ENCODE measurements at regions not wholly inside any gene's neighbourhood (a gene's known extent, or its start where the extent isn't known, plus 50 kb on each side); places are given as distances from the start of the nearest gene placed in this dataset.

DNA sequence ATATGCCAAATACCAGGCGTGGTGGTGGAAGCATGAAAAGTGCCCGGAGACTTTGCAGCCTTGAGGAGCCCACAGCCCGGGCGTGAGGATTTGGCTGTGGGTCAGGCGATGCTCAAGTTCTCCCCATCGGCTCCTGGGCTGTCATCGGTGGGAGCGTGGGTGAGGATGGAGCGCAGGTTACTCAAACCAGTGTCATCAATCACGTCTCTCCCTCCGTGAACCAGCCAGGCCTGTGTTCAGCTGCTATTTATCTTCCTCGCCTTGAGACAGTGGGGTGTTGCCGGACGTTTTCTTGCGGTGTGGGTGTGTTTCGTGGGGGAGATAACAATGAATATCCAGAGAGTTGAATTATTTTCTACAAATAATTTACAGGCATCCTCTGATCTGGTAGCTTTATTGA is 317.6 kb downstream of the EIPR1 start:
- DNase-seq: no peak

DNA sequence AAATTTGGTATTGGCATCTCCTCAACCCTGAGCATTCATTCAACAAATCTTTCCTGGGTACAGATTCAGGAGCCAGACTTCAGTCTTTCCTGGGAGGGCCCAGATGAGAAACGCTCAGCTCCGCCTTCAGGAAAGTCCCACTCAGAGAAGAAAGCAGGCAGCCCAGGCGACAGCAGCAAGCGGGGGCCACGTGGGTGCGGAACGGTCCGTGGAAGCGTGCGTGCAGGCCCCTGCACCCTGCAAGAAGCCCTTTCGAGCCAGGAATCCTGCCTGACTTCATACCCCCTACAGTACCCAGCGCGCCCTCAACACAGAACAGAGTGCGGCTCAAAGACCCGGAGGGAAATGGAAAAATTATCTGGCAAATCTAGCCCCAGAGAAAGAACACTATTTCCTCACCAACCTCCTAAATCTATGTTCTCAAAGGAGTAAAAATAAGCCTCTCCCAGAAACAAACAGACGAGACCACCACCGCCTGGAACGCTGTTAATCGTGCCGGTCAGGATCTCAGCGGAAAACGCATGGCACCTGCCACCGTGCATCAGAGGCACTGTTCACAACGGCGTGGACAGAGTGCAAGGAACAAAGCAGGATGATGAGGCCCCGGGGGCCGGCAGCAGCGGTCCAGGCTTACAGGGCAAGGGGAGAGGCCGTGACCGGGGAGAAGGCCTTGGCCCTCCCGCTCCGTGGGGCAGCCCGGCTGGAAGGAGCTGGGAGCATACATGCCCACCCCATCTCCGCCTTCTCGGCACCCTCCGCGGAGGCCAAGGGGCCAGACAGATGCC is 318.3 kb downstream of the EIPR1 start:
- no peak for DNase-seq

DNA sequence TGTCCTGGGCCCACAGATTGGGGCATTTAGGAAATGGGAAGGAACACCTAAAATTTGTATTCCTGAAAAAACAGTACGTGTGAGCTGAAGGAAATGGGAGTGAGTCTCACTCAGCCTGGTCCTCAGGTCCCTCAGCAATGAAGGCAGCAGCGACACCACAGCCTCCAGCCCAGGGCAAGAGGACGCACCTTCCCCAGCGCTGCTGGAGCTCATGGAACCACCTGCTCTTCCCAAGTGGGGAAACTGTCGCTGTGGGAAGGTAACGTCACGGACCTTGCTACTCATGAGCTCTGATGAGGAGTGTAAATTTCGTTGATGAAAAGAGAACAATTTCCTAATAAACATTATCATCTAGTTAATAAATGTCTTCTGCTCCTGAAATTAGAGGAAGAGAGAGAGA is 323.6 kb downstream of the EIPR1 start:
- no peak for DNase-seq

DNA sequence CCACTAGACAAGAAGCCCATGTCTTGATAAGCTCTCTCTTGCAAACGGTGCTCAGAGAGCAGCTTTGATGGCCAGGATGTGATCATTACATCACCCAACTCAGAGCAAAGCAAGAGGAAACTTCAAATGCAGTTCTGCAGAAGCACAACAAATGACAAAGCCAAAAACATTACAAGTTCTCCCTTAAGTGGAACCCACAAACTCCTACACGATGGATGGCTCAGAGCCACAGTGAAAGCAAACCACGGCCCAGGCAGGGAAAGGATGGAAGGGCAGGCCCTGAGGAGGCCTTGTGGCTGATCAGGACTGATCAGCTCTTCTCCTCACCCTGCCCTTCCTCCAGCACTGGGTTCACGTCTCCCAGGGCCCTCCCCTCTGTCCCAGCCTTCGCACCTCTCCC is 326.4 kb downstream of the EIPR1 start:
- no peak for DNase-seq

DNA sequence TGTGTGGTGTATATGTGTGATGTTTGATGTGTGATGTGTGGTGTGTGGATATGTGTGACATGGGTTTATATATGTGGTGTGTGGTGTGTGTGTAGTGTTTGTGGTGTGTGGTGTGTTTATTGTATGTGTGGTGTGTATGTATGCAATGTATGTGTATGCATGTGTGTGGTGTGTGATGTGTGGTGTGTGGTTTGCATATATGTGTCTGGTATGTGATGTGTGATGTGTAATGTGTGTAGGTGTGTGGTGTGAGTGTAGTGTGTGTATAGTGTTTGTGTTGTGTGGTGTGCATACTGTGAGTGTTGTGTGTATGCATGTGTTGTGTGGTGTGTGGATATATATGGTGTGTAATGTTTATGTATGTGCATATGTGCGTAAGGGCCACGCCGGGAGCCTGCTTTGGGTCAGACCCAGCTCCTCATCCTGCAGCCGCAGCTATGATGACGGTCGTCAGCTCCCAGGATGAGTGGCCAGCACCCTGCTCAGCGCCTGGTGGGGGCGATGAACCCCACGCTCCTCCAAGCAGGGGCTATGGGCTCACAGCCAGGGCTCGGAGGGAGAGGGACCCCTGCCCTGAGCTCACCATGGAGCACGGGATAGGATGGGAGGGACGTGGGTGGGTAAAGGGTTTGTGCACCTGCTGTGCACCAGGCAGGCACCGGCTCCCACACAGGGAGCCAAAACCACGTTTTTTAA is 331.3 kb downstream of the EIPR1 start:
- no peak for DNase-seq

DNA sequence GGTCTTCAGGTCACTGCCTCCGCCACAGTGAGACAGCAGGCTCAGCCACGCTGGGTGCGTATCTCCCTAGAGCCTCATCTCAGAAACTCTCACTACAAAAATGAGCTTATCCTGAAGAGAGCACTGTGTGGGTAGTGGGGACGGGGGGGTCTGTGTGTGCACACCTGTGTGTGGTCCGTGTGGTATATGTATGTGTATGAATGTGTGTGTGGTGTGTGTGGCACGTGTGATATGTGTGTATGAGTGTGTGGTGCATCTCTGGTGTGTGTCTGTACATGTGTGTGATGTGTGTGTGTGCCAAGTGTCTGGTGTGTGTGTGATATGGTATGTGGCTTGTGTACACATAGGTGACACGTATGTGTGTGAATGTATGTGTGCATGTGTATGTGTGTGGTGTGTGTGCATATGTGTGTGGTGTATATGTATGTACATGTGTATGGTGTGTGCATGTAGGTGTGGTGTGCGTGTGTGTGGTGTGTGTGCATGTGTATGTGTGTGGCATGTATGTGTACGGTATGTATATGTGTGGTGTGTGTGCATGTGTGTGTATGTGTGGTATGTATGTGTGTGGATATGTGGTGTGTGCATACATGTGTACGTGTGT is 332.2 kb downstream of the EIPR1 start:
- no peak for DNase-seq

DNA sequence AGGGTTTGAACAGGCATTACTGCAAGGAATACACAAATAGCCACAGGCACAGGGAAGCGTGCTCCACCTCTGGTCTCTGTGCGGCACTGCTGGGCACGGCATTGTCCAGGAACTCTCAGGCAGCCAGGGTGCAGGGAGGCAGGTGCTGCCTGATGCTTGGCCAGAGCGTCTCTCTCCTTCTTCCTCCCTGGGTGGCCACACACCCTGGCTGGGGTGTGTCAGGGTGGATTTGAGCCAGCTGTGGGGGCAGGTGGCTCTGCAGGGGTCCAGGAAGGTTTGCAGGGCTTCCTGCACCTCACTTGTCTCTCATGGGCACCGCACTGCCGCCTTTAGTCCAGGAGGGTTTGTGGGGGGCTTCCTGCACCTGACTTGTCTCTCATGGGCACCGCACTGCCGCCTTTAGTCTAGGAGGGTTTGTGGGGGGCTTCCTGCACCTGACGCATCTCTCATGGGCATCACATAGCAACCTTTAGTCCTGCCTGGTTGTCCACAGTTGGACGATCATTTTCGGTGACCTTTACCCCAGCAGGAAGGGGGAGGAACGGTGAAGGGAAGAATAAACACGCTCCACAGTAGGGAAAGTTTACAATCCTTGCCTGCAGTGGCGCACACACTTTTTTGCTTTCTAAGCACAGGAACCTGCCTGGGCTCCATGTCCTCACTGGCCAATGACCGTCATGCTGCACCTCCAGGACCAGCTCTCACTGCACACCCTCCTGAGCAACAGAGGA is 332.9 kb downstream of the EIPR1 start:
- no peak for DNase-seq

DNA sequence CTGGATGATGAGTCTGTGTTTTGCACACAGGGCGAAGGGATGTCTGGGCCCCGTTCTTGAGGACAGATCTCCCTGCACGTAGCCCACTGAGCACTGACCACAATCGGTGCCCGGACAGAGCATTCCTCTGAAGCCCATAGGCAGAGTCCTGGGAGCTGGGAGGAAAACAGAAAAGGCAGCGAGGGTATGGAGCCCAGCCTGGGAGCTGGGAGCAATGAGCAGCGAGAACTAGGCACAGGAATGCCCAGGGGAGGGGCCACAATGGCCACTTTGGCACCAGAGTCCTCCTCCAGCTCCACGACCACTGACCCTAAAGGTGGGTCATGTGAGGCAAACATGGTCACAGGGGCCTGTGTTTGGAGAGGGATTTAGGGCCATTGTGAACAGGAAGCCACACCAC is 333.9 kb downstream of the EIPR1 start:
- DNase-seq: no peak

DNA sequence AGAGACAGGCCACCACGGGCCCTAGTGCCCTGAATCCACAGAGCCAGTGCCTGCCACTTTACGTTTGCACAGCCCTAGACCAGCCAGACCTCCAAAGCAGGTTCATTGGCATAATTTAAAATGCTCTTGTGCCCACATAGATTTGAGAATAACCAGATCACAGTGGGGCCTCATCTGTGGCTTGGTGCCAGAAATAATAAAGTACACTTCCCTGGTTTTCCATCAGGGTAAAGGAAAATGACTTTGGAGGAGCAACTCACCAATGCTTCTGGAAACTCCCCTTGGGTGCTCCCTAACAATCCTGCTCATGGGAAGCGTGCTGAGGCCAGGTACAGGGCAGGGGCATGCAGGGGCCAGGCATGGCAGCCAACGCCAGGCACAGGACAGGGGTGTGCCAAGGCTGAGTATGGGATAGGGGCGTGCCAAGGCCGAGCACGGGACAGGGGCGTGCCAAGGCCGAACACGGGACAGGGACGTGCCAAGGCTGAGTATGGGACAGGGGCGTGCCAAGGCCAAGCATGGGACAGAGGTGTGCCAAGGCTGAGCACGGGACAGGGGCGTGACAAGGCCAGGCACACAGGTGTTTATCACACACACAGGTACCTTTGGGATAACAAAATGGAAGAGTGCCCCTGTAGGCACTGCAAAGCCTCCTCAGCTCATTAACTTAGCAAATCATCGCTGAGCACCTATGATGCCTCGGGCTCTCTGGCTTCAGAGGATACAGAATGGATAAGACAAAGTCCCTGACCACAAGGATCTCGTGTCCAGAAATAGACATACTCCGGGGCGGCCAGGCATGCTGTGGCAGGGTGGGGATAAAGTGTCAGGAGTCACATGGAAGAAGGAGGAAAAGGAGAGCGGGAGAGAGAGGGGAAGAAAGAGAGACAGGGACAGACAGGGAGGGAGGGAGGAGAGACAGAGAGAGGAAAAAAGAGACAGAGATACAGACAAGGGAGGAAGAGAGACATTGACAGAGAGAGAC is 334.7 kb downstream of the EIPR1 start:
- DNase-seq: no peak

DNA sequence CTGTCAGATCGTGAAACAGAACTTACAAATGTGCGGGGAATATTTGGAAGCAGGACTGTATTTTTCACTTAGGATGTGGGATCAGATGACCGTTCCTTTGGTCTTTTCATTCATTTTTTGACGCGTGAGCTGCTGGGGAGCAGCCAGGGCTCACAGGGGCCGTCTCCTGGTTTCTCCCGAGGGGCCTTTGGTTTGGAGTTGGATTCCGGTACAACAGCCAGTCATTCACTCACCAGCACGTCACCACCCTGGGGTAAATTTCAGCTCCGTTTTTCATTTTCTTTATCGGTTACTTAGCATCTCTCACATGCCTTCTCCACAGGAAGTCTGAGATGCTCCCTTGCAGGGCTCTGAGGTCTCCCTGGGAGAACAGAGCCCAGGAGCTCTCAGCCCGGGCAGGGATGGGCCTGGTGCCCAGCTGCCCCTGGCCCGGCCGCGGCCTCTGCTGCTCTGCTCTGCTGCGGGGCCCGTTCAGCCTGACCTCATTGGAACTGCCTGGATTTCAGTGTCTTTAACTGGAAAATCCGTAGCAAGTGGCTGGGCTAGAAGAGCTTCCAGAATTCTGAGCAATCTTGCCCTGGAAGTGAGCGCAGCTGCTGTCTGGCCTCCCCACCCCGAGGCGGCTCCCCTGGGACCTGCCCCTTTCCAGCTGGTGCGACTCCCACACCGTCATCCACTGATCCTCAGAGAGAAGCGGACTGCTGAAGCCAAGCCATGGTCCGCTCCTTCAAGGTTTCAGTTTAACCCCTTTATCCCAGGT is 335.6 kb downstream of the EIPR1 start:
- DNase-seq: no peak

DNA sequence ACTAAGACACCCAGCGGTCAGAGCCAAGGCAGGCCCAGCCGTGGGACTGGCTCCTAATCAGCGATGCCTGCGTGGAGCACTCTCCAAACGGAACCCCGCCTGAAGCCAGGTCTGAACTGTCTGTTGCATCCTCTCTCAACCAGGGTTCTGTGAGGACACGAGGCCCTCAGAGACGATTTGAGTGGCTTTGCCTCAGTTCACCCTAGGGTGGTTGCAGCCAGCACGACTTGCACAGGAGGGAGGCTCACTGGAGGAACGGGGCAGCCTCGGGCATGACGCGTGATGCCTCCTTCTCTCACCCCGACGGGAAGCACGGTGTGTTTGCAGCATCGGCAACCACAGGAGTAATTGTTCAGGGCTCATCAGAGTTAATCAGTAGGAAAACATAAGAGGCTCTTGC is 336.4 kb downstream of the EIPR1 start:
- DNase-seq: no peak

DNA sequence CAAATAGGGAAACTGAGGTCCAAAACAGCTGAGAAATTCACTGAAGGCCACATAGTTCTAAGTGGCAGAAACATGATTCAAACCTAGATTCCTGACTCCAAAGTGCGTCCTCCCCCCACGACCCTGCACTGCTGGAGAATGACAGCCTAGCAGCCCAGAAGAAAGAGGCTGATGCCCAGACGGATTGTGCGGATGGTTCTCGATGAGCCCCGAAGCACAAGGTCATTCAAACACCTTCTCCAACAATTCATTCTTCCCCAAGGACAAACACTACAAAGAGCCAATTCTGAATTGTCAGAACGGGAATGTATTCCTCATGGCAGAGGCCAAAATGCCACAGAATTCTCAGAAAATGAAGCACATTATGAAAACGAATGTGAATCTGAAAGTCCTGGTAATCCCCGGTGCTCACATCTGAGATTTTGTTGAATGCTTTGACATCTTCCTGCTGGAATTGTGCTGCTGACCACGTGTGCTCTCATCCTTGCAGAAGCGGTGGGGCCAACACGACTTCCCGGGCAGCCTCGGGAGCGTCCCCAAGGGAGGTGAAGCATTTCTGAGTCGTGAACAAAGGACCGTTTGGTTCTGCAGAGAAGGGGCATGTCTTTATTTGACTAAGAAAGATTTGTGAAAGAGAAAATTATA is 337.0 kb downstream of the EIPR1 start:
- DNase-seq: no peak

DNA sequence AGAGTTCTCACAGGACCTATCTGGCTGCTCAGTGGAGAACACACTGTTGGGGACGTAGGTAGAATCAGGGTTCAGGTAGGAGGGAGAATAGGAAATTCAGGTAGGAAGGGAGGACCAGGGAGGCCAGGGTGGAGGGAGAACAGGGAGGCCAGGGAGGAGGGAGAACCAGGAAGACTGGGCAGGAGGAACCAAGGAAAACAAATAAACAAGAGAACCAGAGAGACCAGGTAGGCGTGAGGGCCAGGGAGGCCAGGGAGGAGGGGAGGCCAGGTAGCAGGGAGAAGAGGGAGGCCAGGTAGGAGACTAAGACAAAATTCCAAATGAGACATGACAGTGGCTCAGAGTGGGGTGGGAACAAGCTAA is 337.6 kb downstream of the EIPR1 start:
- DNase-seq: no peak

DNA sequence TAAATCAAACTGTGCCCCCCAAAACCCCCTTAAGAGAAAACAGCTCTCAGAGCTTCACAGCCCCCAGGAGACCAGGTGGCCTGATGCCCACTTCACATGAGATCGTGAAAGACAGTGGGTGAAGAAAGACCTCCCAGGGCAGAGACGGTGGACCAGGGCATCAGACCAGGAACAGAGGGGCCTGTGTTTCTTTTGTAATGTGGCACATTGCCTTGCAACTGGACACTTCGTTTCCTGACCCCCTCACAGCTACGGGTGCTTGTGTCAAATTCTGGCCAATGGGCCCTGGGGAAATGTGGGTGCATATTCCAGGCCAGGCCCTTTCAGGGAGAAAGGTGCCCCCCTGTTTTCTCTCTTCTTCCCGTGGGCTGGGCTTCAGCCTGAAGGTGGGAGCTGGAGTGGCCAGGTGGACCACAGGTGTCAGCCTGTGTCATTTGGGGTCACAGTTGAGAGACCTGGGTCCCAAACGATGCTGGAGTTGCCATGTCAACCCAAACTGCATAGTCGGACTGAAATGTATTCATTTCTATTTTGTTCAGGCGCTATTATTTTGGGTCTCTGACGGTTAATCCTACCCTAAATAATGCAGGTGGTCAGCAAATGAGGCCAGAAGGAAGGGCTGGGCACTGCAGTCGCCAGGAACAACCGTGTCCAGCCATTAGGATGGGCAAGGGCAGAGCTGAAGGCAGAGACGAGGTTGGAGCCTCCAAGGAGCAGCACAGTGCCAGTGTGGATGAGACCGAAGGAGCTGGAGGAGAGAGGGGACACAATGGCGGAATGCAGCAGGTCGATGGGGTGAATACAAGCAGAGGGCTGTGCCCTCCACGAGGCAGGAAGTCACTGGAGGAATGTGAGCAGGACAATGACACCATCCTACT is 338.2 kb downstream of the EIPR1 start:
- no peak for DNase-seq

DNA sequence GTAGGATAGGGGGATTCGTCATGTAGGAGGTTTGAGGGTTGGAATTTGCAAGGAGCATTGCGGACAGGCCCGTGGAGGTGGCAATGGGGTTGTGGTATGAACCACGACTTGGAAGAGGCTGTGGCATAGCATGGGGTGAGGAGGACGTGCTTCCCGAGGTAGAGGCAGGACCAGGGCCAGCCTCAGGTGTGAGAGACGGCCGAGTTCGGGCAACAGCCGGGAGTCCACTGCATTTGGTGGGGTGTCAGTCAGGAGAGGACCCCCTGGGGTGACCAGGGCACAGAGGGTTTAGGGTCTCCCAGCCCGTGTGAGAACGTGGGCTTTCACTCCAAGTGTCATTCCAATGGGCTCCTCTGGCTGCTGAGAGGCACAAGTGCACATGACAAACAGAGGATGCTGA is 339.0 kb downstream of the EIPR1 start:
- no peak for DNase-seq

DNA sequence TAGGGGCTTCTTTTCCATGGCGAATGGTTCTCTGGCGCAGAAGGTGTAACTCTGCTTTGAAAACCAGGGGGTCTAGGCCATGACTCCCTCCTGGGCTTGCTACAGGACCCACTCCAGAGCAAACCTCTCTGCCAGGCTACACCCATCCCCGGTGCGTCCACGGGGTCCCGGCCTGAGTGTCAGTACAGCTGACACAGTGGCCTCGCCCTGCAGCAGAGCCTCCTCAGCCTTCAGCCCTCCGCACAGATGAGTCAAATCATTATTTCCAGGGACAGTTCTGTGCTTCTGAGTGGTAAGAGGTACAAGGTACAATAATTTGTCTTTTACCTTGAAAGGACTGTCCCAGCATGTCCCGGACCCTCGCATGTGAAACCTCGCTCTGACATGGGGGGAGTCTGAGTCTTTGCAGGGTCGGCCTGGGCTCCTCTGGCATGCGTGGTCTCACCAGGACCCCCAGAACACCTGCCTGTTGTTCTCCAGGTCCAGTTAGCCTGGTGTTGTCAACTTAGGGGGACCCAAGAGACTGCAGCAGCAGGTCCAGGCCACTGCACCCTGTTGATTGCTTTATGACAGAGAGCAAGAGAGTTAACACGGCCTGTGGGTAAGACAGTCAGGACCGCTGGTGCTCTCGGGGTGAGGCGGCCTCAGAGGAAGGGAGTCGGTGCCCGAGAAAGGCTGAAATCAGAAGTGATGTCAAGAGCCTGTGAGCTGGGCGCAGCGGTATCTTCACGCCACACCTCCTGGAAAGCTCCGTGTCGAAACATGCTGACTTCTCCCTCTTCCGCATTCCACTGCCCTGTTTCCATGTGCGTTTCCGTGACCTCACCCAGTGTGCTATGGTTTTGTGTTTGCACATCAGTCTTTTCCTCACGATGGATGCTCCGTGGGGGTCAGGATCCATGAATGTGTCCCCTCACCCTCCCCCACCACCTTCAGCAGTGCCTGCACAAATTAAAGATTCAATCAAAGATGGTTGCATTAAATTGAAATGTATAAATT is 340.1 kb downstream of the EIPR1 start:
- no peak for DNase-seq

DNA sequence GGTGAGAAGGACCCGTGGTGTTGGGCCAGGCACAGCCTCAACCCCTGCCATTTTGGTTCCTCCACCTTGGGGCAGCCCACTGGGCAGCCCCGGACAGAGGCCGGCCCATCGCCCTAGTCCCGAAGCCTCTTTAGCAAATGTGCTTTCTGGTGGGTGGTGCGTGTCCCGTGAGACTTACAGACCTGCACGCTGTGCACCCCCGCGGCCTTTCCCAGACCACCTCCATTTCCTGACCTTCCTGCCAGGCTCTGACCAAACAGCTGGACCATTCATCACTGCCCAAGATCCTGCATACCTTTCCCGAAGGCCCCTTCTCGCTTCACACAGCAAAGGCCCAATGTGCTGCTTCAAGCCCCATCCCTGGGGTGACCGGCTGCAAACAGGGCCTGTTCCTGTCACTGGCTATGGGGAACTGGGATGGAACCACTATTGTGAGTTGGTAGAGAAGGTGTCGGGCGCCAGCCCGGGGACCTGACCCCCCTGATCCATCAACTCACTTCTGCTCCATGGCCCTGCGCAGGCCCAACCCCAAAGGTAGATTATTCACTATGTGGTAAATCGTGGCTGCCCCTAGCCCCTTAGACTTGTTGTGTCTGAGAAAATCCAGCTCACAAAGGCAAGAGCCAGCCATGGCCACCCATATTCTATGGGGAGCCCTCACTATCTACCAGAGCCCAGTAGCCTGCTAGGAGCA is 341.0 kb downstream of the EIPR1 start:
- no peak for DNase-seq

All from fibroblast of skin of abdomen (primary cell).